ENCODE measurements at regions not wholly inside any gene's neighbourhood (a gene's known extent, or its start where the extent isn't known, plus 50 kb on each side); places are given as distances from the start of the nearest gene placed in this dataset.

DNA sequence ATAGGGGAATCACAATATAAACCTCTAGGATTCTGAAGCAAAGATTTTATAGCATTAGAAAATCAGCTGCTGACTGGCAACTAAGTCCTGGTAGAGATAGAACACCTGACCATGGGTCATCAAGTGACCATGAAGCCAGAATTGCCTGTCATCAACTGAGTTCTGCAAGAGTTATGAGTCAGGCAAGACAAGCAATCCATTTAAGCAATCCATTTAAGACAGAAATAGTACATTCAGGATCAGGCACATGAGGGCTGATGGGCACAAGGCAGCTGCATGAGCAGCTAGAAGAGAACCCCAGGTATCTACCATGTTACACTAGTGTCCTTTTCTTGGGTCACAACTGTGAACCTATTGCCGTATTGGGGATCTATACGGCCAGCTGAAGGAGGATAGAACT lies 98.9 kb downstream of the SPRY1 start:
- Histone ChIP-seq H3K36me3 (ENCODE audit: control insufficient read depth in 3 of 3, insufficient read depth in 3 of 3, low read length in 3 of 3) (no peaks in the 10 kb centered on the region), H3K9me3 (ENCODE audit: control insufficient read depth in 3 of 3, low read length in 3 of 3) (no peaks in the 10 kb centered on the region), H3K27ac (ENCODE audit: low read depth, low read length) (peak overlapping the region; percentile 23), H3K27me3 (ENCODE audit: control insufficient read depth in 3 of 3, insufficient read depth in 3 of 3, low read length in 3 of 3) (no peaks in the 10 kb centered on the region), H3K9ac (ENCODE audit: low read depth in 1 of 3, low read length in 3 of 3) (no peak overlapping the region), H3K4me1 (ENCODE audit: control insufficient read depth in 3 of 3, insufficient read depth in 3 of 3, low read length in 3 of 3) (peaks cover 0 to 10% (median 2%) of the 10 kb centered on the region in 3 donors), H3K4me3 (ENCODE audit: low read length in 3 of 3) (no peak overlapping the region)

DNA sequence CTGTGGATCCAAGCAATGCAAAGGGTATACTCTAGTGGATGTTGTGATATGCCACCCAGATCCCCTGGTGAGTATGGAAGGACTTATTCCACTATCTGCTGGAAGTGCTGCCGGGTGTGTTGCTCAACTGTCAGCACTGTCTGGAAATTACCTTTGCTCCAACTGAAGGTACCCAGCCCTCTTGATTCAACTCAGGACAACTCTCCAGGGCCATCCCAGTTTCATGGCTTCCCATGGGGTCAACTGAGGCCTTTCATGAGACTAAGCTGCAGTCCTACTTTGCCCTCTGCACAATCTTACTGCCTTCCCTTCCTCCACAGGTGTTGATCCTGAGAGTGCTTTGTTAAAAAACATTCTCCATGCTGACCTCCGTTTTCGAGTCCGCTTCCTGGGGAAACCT lies 99.8 kb downstream of the SPRY1 start:
- H3K4me1 ChIP-seq (ENCODE audit: control insufficient read depth in 3 of 3, insufficient read depth in 3 of 3, low read length in 3 of 3) = peaks cover 0 to 10% (median 2%) of the 10 kb centered on the region in 3 donors
- no peaks in the 10 kb centered on the region for H3K27me3 ChIP-seq (ENCODE audit: control insufficient read depth in 3 of 3, insufficient read depth in 3 of 3, low read length in 3 of 3)
- no peak overlapping the region for H3K9ac ChIP-seq (ENCODE audit: low read depth in 1 of 3, low read length in 3 of 3)
- no peak overlapping the region for H3K27ac ChIP-seq (ENCODE audit: low read depth, low read length)
- H3K9me3 ChIP-seq (ENCODE audit: control insufficient read depth in 3 of 3, low read length in 3 of 3) = no peaks in the 10 kb centered on the region
- H3K4me3 ChIP-seq (ENCODE audit: low read length in 3 of 3) = no peak overlapping the region
- H3K36me3 ChIP-seq (ENCODE audit: control insufficient read depth in 3 of 3, insufficient read depth in 3 of 3, low read length in 3 of 3) = no peaks in the 10 kb centered on the region

DNA sequence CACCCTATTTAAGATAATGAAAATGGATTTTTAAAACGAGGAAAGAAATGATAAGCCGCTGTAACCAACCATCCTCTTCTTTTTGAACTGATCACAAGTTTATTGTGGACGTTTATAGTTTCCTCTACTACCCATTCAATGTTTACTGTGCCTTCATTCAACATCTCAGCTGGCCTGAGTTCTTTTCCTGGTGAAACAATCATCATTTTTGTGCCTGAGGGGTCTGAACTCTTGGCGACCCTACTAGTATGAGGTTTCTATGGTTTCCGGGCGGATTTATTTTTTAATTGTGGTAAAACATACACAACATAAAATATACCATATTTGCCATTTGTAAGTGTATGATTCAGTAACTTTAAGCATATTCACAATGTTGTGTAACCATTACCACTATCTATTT lies 100.7 kb downstream of the SPRY1 start:
- H3K9me3 ChIP-seq (ENCODE audit: control insufficient read depth in 3 of 3, low read length in 3 of 3) = no peaks in the 10 kb centered on the region
- H3K27ac ChIP-seq (ENCODE audit: low read depth, low read length) = no peak overlapping the region
- no peak overlapping the region for H3K4me3 ChIP-seq (ENCODE audit: low read length in 3 of 3)
- H3K27me3 ChIP-seq (ENCODE audit: control insufficient read depth in 3 of 3, insufficient read depth in 3 of 3, low read length in 3 of 3) = no peaks in the 10 kb centered on the region
- H3K9ac ChIP-seq (ENCODE audit: low read depth in 1 of 3, low read length in 3 of 3) = no peak overlapping the region
- H3K36me3 ChIP-seq (ENCODE audit: control insufficient read depth in 3 of 3, insufficient read depth in 3 of 3, low read length in 3 of 3) = no peaks in the 10 kb centered on the region
- H3K4me1 ChIP-seq (ENCODE audit: control insufficient read depth in 3 of 3, insufficient read depth in 3 of 3, low read length in 3 of 3) = peaks cover 0 to 10% (median 2%) of the 10 kb centered on the region in 3 donors

DNA sequence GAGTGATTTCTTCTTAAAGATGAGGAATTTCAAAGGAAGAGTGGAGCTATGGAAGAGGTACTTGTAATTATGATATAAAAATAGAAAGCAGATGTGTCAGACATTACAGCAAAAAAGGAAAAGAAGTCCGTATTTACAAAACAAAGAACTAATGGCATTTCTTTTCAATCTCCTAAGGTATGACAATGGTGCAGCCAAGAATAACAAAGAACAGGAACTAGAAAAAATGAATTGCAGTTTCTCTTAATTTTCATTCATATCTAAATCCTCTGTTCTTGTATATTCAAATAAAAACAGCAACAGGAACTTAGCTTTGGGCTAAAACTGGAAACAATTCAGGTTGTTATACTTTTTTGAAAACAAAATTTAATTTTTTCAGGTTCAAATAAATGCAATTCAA lies 105.1 kb downstream of the SPRY1 start:
- Histone ChIP-seq H3K27me3 (ENCODE audit: control insufficient read depth in 3 of 3, insufficient read depth in 3 of 3, low read length in 3 of 3) (no peaks in the 10 kb centered on the region), H3K4me3 (ENCODE audit: low read length in 3 of 3) (no peak overlapping the region), H3K9me3 (ENCODE audit: control insufficient read depth in 3 of 3, low read length in 3 of 3) (no peaks in the 10 kb centered on the region), H3K27ac (ENCODE audit: low read depth, low read length) (no peak overlapping the region), H3K4me1 (ENCODE audit: control insufficient read depth in 3 of 3, insufficient read depth in 3 of 3, low read length in 3 of 3) (peaks cover 3 to 4% (median 4%) of the 10 kb centered on the region in 3 donors), H3K36me3 (ENCODE audit: control insufficient read depth in 3 of 3, insufficient read depth in 3 of 3, low read length in 3 of 3) (no peaks in the 10 kb centered on the region), H3K9ac (ENCODE audit: low read depth in 1 of 3, low read length in 3 of 3) (no peak overlapping the region)

DNA sequence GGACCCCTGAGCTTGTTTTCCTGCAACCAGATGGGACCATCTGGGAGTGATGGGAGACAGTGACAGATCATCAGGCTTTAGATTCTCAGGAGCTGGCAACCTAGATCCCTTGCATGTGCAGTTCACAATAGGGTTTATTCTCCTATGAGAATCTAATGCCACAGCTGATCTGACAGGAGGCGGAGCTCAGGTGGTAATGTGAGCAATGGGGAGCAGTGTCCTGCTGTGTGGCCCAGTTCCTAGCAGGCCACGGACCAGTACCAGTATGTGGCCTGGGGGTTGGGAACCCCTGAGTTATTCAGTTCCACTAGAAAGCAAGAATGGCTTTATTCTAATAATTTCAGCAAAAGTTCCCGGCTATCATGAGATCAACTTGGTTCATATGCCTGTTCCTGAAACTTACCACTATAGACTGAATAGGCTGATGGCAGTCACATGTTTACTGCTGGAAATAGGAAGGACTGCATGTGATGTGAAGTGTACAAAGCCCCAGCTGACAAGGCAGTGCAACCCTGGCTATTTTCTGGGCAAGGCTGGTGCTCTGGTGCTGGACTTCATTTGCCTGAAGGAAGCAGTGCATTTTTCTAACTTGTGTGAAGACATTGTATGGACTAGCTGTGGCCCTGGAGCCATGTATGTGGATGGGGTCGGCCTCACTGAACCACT lies 107.2 kb downstream of the SPRY1 start:
- no peak overlapping the region for H3K4me3 ChIP-seq (ENCODE audit: low read length in 3 of 3)

DNA sequence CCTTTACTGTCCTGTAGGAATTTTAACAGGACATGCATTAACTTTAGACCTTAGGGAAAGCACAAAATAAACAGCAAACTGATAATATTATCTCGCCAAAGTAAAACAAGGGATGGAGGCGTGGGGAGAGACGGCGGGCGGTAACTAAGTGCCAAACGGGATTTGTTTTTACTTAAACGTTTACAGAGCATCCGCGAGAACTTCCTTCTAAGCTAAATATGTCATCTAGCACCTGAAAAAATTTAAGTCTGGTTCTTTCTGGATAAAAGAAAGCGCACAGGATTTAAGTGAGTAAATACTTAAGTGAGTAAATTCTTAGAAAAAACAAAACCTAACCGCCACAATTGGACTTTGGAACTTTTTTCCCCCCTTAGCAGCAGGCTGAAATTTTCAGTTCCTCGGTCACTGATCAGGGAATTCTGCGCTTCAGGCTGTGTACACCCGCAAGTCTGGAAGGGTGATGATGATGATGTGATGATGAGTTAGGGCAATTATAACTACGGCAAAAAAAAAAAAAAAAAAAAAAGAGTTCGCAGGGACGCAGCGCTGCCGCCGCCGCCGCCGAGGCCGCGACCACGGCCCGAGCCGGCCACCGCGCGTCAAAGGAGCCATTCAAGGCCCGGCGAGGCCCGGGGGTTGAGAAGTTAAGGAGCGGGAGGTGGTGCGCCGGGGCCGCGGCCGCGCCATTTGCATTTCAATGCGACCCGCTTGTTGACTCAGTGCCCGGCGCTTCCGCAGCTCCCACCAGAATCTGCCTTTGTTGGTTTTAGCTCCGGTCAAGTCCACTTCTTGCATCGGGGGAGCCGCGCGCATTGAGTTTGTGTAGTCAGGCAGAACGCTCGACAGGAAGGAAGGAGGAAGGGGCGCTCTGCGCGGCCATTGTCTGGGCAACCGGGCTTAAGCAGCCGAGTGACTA lies 108.8 kb downstream of the SPRY1 start:
- Histone ChIP-seq H3K9me3 (ENCODE audit: control insufficient read depth in 3 of 3, low read length in 3 of 3) (no peaks in the 10 kb centered on the region), H3K9ac (ENCODE audit: low read depth in 1 of 3, low read length in 3 of 3) (peak overlapping the region; percentile 81 to 91 (median 90)), H3K36me3 (ENCODE audit: control insufficient read depth in 3 of 3, insufficient read depth in 3 of 3, low read length in 3 of 3) (no peaks in the 10 kb centered on the region), H3K27me3 (ENCODE audit: control insufficient read depth in 3 of 3, insufficient read depth in 3 of 3, low read length in 3 of 3) (no peaks in the 10 kb centered on the region), H3K4me3 (ENCODE audit: low read length in 3 of 3) (peak overlapping the region; percentile 77 to 87 (median 80)), H3K4me1 (ENCODE audit: control insufficient read depth in 3 of 3, insufficient read depth in 3 of 3, low read length in 3 of 3) (peaks cover 3 to 4% (median 4%) of the 10 kb centered on the region in 3 donors), H3K27ac (ENCODE audit: low read depth, low read length) (peak overlapping the region; percentile 69)

More for the DNA sequence above, 107.2 kb downstream of the SPRY1 start:
- Histone ChIP-seq H3K27me3 (ENCODE audit: control insufficient read depth in 3 of 3, insufficient read depth in 3 of 3, low read length in 3 of 3) (no peaks in the 10 kb centered on the region), H3K27ac (ENCODE audit: low read depth, low read length) (no peak overlapping the region), H3K36me3 (ENCODE audit: control insufficient read depth in 3 of 3, insufficient read depth in 3 of 3, low read length in 3 of 3) (no peaks in the 10 kb centered on the region), H3K9me3 (ENCODE audit: control insufficient read depth in 3 of 3, low read length in 3 of 3) (no peaks in the 10 kb centered on the region), H3K9ac (ENCODE audit: low read depth in 1 of 3, low read length in 3 of 3) (no peak overlapping the region), H3K4me1 (ENCODE audit: control insufficient read depth in 3 of 3, insufficient read depth in 3 of 3, low read length in 3 of 3) (peaks cover 3 to 4% (median 4%) of the 10 kb centered on the region in 3 donors)

DNA sequence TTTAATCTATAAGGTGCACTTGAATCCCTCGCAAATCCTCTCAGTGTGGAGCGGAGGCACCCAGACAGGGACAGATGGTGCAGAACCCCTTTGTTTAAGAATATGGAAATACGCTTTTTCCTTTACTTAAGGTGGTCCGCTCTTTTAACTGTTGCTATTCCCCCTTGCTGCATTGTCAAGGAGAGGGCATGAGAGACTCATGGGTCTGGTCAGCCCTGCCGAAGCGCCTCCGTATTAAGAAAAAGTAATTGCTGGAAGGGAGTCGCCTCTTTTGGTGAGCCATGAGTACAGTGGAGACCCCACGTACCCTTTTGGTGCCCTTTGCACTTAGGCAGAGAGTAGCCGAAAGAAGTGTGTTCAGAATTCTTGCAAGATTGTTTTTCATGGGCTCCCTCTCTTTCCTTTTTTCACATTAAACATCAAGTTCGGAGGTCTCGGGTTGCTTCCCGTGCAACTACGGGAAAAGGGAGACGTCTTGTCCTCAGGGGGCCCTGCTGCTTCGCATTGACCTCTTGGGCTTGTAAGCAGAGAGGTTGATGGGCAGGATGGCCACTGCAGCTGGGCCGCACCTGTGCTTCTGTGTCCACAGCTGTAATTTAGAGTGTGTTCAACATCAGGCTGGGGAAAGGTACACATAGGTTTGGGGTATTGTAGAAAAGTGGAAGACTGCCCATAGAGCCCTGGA lies 109.6 kb downstream of the SPRY1 start:
- Histone ChIP-seq H3K9me3 (ENCODE audit: control insufficient read depth in 3 of 3, low read length in 3 of 3) (no peaks in the 10 kb centered on the region), H3K4me3 (ENCODE audit: low read length in 3 of 3) (peak overlapping the region; percentile 77 to 87 (median 80)), H3K4me1 (ENCODE audit: control insufficient read depth in 3 of 3, insufficient read depth in 3 of 3, low read length in 3 of 3) (peaks cover 3 to 4% (median 4%) of the 10 kb centered on the region in 3 donors), H3K36me3 (ENCODE audit: control insufficient read depth in 3 of 3, insufficient read depth in 3 of 3, low read length in 3 of 3) (no peaks in the 10 kb centered on the region), H3K9ac (ENCODE audit: low read depth in 1 of 3, low read length in 3 of 3) (peak overlapping the region; percentile 81 to 91 (median 90)), H3K27ac (ENCODE audit: low read depth, low read length) (peak overlapping the region; percentile 69), H3K27me3 (ENCODE audit: control insufficient read depth in 3 of 3, insufficient read depth in 3 of 3, low read length in 3 of 3) (no peaks in the 10 kb centered on the region)

DNA sequence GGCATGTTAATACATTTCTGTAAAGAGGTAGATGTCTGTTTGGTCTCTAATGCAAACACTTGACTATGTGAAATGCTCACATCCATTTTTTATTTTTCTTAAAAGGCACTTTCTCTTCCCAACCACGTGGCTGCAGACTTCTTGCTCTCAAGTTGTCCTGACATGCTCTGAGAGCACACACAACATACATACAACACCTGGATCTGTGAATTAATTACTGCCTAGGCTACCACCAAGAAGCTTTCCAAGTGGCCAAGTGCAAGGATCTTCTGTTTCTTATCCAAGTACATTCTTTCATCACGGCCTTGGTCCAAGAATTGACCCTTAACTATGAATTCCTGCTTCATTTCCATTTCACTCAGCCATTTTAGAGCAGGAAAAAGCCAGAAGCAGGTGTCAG lies 110.8 kb downstream of the SPRY1 start:
- peaks cover 3 to 4% (median 4%) of the 10 kb centered on the region in 3 donors for H3K4me1 ChIP-seq (ENCODE audit: control insufficient read depth in 3 of 3, insufficient read depth in 3 of 3, low read length in 3 of 3)
- H3K9ac ChIP-seq (ENCODE audit: low read depth in 1 of 3, low read length in 3 of 3) = no peak overlapping the region
- H3K27me3 ChIP-seq (ENCODE audit: control insufficient read depth in 3 of 3, insufficient read depth in 3 of 3, low read length in 3 of 3) = no peaks in the 10 kb centered on the region
- no peaks in the 10 kb centered on the region for H3K9me3 ChIP-seq (ENCODE audit: control insufficient read depth in 3 of 3, low read length in 3 of 3)
- H3K36me3 ChIP-seq (ENCODE audit: control insufficient read depth in 3 of 3, insufficient read depth in 3 of 3, low read length in 3 of 3) = no peaks in the 10 kb centered on the region
- H3K27ac ChIP-seq (ENCODE audit: low read depth, low read length) = no peak overlapping the region
- H3K4me3 ChIP-seq (ENCODE audit: low read length in 3 of 3) = no peak overlapping the region

DNA sequence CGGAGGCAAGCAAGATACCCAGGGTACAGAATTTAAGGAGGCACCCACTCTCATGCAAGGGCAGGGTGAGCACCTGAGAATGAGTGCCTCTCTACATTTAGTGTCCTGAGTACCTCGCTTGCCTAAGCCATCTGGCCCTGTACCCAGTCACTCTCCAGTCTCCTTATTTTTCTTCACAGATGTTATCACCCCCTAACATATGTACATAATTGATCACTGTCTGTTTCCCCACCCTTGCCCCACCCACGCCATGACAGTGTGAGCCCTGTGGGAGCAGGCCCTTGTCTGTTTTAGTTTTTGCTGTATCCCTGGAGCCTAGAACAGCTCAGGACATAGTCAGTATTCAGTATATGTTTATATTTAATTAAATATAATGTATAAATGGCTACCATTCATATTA lies 113.6 kb downstream of the SPRY1 start:
- Histone ChIP-seq H3K27me3 (ENCODE audit: control insufficient read depth in 3 of 3, insufficient read depth in 3 of 3, low read length in 3 of 3) (no peaks in the 10 kb centered on the region), H3K36me3 (ENCODE audit: control insufficient read depth in 3 of 3, insufficient read depth in 3 of 3, low read length in 3 of 3) (no peaks in the 10 kb centered on the region), H3K4me1 (ENCODE audit: control insufficient read depth in 3 of 3, insufficient read depth in 3 of 3, low read length in 3 of 3) (peaks cover 0 to 4% (median 0%) of the 10 kb centered on the region in 3 donors), H3K27ac (ENCODE audit: low read depth, low read length) (no peak overlapping the region), H3K9ac (ENCODE audit: low read depth in 1 of 3, low read length in 3 of 3) (no peak overlapping the region), H3K9me3 (ENCODE audit: control insufficient read depth in 3 of 3, low read length in 3 of 3) (no peaks in the 10 kb centered on the region), H3K4me3 (ENCODE audit: low read length in 3 of 3) (no peak overlapping the region)

Data from skeletal muscle tissue (tissue), 3 donors.